Activated CD4-positive, alpha-beta T cell treated with anti-CD3 and anti-CD28 coated beads, Interleukin-2, Interleukin-4, amounts not matched to agents 100 ng/mL and 50 ng/mL, durations not matched to agents 16 hours and 8 hours (primary cell): ENCODE measurements at regions not wholly inside any gene's neighbourhood (a gene's known extent, or its start where the extent isn't known, plus 50 kb on each side); places are given as distances from the start of the nearest gene placed in this dataset.
"Not testable (repeated sequence)": the region's sequence is repeated elsewhere in the genome, so short reads cannot be mapped to it uniquely, and the experiment has no call there.

Experiments used
- DNase-seq: peaks from one replicate; pipeline ENCODE4 v3.0.0-alpha.2; 2020; ENCODE audit warnings: low spot score

GRCh38 chr12:131378176-131378842 is 332.6 kb upstream of the SFSWAP start:
- no peak for DNase-seq

GRCh38 chr12:131378861-131379665 is 331.8 kb upstream of the SFSWAP start:
- DNase-seq = no peak

GRCh38 chr12:131379738-131380137 is 331.2 kb upstream of the SFSWAP start:
- DNase-seq = no peak

- DNase-seq = no peak
Measured at GRCh38 chr12:131380220-131380964, 330.5 kb upstream of the SFSWAP start.

GRCh38 chr12:131380965-131381705 is 329.8 kb upstream of the SFSWAP start:
- no peak for DNase-seq

GRCh38 chr12:131381716-131382430 is 329.0 kb upstream of the SFSWAP start:
- no peak for DNase-seq

- DNase-seq = no peak
Measured at GRCh38 chr12:131383291-131383690, 327.6 kb upstream of the SFSWAP start.

GRCh38 chr12:131383741-131384543 is 326.9 kb upstream of the SFSWAP start:
- DNase-seq = no peak

- no peak for DNase-seq
Measured at GRCh38 chr12:131384544-131384855, 326.4 kb upstream of the SFSWAP start.

GRCh38 chr12:131385313-131386166 is 325.4 kb upstream of the SFSWAP start:
- DNase-seq = no peak

GRCh38 chr12:131386167-131386521 is 324.7 kb upstream of the SFSWAP start:
- DNase-seq = no peak

GRCh38 chr12:131386781-131387180 is 324.1 kb upstream of the SFSWAP start:
- DNase-seq = no peak

- DNase-seq = no peak
Measured at GRCh38 chr12:131387281-131388163, 323.4 kb upstream of the SFSWAP start.

- not testable (repeated sequence) for DNase-seq
Measured at GRCh38 chr12:131388164-131389053, 322.5 kb upstream of the SFSWAP start.

- DNase-seq = no peak
Measured at GRCh38 chr12:131389054-131390013, 321.6 kb upstream of the SFSWAP start.
